ENCODE measurements at regions not wholly inside any gene's neighbourhood (a gene's known extent, or its start where the extent isn't known, plus 50 kb on each side); places are given as distances from the start of the nearest gene placed in this dataset.

- no peak for TF ChIP-seq CTCF (IDR thresholded peaks at IDR 0.05)
- no peak for TF ChIP-seq POLR2AphosphoS5 (IDR thresholded peaks at IDR 0.05)
- TF ChIP-seq POLR2A (IDR thresholded peaks at IDR 0.05), result no peak
Observed at GRCh38 chr4:134531013-134531412, 329.4 kb upstream of the PABPC4L start.
